ENCODE measurements at regions not wholly inside any gene's neighbourhood (a gene's known extent, or its start where the extent isn't known, plus 50 kb on each side); places are given as distances from the start of the nearest gene placed in this dataset.

DNA sequence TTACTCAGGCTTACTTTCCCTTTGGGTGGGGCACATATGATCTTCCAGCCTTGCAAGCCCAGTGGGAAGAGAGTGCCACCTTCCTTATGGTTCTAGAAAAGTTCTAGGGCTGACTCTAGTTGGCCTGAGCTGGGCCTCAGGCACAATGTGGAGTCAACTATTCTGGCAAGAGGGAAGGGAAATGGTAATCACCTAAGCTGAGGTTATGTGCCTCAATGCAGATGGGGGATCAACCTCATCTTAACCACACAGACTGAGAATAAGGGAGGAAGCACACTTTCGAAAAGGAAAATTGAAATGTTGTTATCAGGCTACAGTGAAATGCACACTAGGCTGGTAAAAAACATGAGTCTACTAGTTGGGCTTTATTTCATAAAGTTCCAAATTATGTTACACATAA is 77.5 kb upstream of the RMST start:
- TF ChIP-seq, protein P1, sequence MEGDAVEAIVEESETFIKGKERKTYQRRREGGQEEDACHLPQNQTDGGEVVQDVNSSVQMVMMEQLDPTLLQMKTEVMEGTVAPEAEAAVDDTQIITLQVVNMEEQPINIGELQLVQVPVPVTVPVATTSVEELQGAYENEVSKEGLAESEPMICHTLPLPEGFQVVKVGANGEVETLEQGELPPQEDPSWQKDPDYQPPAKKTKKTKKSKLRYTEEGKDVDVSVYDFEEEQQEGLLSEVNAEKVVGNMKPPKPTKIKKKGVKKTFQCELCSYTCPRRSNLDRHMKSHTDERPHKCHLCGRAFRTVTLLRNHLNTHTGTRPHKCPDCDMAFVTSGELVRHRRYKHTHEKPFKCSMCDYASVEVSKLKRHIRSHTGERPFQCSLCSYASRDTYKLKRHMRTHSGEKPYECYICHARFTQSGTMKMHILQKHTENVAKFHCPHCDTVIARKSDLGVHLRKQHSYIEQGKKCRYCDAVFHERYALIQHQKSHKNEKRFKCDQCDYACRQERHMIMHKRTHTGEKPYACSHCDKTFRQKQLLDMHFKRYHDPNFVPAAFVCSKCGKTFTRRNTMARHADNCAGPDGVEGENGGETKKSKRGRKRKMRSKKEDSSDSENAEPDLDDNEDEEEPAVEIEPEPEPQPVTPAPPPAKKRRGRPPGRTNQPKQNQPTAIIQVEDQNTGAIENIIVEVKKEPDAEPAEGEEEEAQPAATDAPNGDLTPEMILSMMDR (IDR thresholded peaks at IDR 0.05 in 2 of 3, conservative IDR thresholded peaks at IDR 0.05 in 1 of 3; ENCODE audit: borderline replicate concordance in 1 of 3, insufficient read depth in 1 of 3, low read depth in 2 of 3, low read length in 2 of 3) = no peak
- TF ChIP-seq POLR2A (IDR thresholded peaks at IDR 0.05; ENCODE audit: borderline replicate concordance, extremely low read depth, insufficient read depth, insufficient read length) = no peak

All from HCT116 (cell line).